NCI-H82 (cell line): ENCODE measurements at regions not wholly inside any gene's neighbourhood (a gene's known extent, or its start where the extent isn't known, plus 50 kb on each side); places are given as distances from the start of the nearest gene placed in this dataset.

Experiments
- DNase-seq: peaks from one replicate; lab custom pipeline; 2025; lab: John Stamatoyannopoulos, UW

GRCh38 chr6:22884456-22884855, 315.1 kb downstream of the HDGFL1 start:
- DNase-seq = no peak

DNA sequence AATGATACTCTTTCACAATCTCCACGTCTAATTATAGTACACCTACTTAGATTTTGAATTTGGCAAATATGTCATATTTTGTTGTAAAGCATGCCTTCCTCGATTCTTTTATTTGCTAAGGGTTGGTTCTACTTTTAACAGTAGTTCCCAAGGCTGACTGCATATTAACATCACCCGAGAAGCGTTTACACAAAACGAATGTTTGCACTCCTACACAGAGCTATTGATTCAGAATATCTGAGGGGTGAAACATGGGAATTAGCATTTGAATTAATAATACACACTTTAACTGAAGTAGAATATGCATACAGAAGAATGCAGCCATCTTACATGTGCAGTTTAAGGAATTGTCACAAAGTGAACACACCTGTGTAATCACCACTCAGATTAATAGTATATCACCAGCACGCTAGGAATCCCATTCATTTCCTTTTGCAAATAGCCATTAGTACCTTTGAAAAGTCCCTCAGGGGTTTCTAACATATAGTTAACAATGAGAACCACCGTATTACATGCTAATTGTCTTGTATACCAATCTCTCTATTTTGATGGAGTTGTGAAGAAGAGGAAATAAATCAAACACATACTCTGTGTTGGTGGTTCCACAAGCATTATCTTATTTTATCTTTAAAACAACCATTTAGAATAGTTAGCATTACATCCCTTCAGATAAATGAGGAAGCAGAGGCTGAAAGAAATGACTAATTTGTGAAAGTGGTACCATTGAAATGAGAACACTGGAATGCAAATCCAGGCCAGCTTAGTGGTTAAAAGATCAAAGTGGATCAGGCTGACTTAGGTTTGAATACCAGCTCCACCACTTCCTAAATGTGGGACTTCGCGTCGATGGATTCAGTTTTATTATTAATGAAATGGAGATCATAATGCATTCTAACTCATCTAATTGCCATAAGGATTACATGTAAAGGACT, 317.6 kb downstream of the HDGFL1 start:
- DNase-seq = no peak

GRCh38 chr6:22888163-22888752, 318.9 kb downstream of the HDGFL1 start:
- DNase-seq = no peak

- DNase-seq = no peak
Measured at GRCh38 chr6:22891934-22892333, 322.6 kb downstream of the HDGFL1 start.

GRCh38 chr6:22892452-22892851, 323.1 kb downstream of the HDGFL1 start:
- no peak for DNase-seq

GRCh38 chr6:22896696-22897095, 327.3 kb downstream of the HDGFL1 start:
- no peak for DNase-seq

GRCh38 chr6:22899426-22899825, 330.1 kb downstream of the HDGFL1 start:
- DNase-seq = no peak

- no peak for DNase-seq
Measured at GRCh38 chr6:22903826-22904225, 334.5 kb downstream of the HDGFL1 start.

GRCh38 chr6:22904431-22904830, 335.1 kb downstream of the HDGFL1 start:
- no peak for DNase-seq

- DNase-seq = no peak
Measured at GRCh38 chr6:22906091-22906549, 336.8 kb downstream of the HDGFL1 start.

- no peak for DNase-seq
Measured at GRCh38 chr6:22907085-22907484, 337.7 kb downstream of the HDGFL1 start.

DNA sequence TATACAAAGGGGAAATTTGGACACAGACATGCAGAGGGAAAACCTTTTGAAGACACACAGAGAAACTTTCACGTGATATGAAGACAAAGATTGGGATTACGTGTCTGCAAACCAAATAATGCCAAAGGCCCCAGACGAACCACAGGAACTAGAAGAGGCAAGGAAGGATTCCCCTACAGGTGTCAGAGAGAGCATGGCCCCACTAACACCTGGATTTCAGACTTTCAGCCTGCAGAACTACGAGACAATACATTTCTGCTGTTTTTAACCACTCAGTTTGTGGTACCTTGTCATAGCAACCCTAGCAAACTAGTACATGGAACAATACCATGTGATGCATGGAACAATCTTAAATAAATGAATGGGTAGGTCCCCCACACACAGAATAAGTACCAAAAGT, 341.0 kb downstream of the HDGFL1 start:
- no peak for DNase-seq

DNA sequence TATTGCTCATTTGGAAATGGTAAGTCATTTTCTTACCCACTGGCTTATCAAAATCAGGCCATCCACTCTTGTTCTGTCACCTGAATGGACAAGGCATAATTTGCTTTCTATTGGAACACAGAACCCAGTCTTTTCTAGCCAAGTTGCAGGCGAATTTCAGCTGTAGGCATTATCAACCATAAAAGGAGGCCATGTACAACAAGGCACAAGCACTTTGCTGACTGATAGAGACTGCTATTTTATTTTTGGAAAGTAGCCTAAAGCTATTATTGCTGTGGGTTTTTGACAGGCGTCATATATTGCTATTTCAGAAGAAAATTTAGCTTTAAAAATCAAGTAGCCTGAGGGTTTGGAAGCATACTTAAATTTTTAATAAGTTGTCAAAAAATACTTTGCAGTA, 344.2 kb downstream of the HDGFL1 start:
- DNase-seq = no peak

GRCh38 chr6:22917344-22917743, 348.0 kb downstream of the HDGFL1 start:
- no peak for DNase-seq

DNA sequence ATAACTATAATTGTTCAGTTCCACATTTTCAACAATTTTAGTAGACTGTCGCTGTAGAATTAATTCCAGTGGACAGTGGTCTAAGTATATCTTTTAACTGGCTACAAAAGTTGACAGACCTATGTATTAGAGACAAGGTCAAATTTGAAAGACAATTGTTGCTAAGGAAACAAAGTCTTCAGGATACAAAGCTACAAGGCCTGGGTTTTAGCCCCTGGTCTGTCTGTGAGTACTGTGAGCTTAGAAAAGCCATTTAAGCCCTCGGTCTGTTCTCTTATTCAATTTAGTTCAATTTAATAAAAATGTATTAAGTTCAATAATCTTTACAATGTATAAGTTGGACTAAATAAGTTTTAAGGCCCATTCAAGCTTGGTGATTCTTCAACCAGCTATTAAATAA, 352.5 kb downstream of the HDGFL1 start:
- DNase-seq = peak; percentile 45

- DNase-seq = no peak
Measured at GRCh38 chr6:22925304-22925835, 356.0 kb downstream of the HDGFL1 start.

DNA sequence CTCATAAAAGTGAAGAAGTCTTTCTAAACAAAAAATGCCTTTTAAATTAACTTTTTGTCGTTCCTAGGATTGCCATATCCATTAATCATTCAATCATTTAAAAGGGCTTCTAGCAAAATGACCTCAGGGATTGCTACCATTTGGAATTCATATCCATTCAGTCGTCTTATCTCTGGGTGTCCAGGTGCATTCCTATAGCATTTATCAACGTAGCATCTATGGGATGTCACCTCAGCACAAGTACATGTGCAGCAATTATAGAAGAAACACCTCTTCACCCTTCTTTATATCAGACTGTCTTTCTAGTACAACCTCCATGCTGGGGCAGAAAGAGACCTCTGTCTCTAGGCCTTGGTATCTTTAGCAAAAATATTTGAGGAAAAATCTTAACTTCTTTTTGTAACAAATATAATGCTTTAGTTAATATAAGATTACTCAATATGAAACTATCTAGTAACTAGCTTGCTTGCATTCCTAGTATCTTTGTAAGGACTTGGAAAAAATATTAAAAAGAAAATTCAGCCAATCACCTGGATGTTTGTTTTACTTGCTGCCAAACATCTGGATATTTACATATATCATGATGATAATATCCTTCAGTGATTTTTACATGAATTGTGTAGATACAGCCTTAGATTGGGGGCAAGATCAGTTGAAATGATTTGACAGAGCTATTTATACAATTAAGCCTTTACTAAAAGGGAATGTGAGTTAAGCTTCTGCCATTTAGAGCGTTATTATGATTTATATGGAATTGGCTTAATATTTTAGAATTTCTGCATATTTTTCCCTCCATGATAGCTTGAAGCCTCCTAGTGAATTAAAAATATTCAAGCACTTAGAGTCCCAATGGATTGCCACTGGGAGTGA, 356.8 kb downstream of the HDGFL1 start:
- DNase-seq = no peak

DNA sequence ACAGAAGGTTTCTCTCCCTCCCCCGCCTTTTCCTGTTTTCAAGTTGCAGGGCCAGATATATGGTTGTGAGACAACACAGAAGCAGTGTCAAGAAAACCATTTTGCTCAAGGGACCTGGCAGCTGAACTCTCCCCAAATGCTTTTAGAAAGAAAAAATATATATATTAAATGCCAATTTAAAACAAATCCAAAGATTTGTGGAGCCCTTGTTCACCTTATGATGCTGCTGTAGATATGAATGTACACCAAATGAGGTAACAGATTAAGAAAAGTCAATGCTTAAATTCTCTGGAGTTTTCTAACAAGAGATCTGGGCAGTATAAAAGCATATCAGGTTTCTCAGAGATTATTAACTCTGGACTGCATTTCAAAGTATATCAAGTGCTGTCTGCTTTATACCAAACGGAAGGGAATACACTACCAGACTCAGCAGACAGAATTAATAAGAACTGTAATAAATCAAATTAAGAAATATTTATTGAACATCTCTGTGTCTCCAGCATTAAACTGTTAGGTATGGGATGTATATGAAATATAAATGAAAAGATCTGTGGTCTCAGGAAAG, 357.5 kb downstream of the HDGFL1 start:
- DNase-seq = peak; percentile 64

DNA sequence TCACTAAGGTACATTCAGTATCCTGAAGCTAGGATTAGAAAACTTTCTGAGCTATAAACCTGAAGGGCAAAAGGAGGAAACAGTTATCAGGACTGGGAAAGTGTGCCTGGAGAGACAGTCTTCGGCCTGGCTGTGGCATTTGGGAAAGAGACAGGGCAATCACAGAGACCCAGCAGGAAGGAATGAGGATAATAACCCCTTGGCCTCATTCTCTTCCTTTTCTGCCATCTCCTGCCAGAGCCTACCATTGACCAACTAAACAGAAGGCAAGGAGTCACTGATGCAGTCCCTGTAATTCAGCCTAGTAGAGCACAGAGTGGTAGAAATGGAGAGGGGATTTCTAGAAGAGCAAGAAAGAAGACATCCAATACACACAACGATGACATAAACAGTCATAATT, 359.4 kb downstream of the HDGFL1 start:
- DNase-seq = no peak

- DNase-seq = no peak
Measured at GRCh38 chr6:22929311-22929985, 360.1 kb downstream of the HDGFL1 start.

- DNase-seq = no peak
Measured at GRCh38 chr6:22940581-22941290, 371.4 kb downstream of the HDGFL1 start.
